ENCODE measurements at regions not wholly inside any gene's neighbourhood (a gene's known extent, or its start where the extent isn't known, plus 50 kb on each side); places are given as distances from the start of the nearest gene placed in this dataset.

DNA sequence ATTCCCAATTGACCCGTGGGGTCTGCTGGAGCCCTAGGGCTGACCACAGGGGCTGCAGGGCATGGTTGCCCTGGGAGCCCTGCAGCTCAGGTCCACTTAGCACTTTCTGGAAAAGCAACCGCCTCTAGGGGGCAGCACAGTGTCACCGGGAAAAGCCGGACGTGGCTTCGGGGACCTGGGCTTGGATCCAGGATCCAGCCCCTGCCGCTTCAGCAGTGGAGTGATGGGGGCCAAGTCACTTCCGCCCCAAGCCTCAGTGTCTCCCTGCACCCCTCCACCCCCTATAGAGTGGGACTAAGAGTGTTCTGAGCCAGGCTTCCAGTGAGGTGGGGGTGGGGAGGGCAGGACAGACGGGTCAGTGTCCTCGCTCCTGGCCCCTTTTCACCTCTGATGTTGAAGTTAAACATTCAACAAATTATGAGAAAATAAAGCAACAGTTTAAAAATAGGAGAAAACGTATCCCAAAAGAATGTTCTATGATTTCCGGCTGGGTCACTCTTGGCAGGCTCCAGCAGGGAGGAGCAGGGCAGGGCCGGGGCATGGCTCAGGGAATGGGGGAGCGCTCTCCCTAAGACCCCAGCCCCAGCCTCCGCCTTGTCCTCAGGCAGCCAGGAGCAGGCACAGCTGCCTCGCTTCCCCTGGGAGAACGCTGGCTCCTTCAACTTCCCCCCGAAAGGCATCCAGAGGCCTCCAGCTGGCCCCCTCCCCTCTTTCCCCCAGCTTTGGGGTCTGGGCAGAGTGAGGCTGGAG is 96.5 kb upstream of the FGF3 start:
- no peak for TF ChIP-seq TAF1 (IDR thresholded peaks at IDR 0.05; ENCODE audit: low read depth, low read length)
- TF ChIP-seq POLR2A (IDR thresholded peaks at IDR 0.05; ENCODE audit: low read depth, low read length) = no peak
- no peak for TF ChIP-seq SPI1 (IDR thresholded peaks at IDR 0.05; ENCODE audit: low read depth, low read length)
- no peak for TF ChIP-seq POLR2AphosphoS5 (IDR thresholded peaks at IDR 0.05; ENCODE audit: low read depth, low read length)
- no peak for TF ChIP-seq PAX5 (IDR thresholded peaks at IDR 0.05; ENCODE audit: insufficient read depth, low read length, severe bottlenecking)

Measured in GM12891 (cell line).